SK-MEL-5 (cell line): ENCODE measurements at regions not wholly inside any gene's neighbourhood (a gene's known extent, or its start where the extent isn't known, plus 50 kb on each side); places are given as distances from the start of the nearest gene placed in this dataset.

Source experiments
- DNase-seq: peaks from one replicate; pipeline ENCODE4 v3.0.0-alpha.2; 2016; ENCODE audit warnings: low read depth, low spot score
- in situ Hi-C: cut with HindIII; loops from 2 replicates; pipeline ENCODE4 v1.10.0; 2016; ENCODE audit warnings: low sequenced_read_pairs, high pct_unique_total_duplicates, low pct_unique_long_range_greater_than_20kb

- in situ Hi-C loops = no loop called here
- peak; percentile 60 for DNase-seq
These were observed 250.7 kb upstream of the MON1B start for GRCh38 chr16:76940251-76940650.

GRCh38 chr16:76941113-76941512, 249.9 kb upstream of the MON1B start:
- no peak for DNase-seq
- in situ Hi-C loops = no loop called here

- in situ Hi-C loops = no loop called here
- no peak for DNase-seq
These were observed 248.9 kb upstream of the MON1B start for GRCh38 chr16:76942089-76942488.

GRCh38 chr16:76943921-76944320, 247.1 kb upstream of the MON1B start:
- in situ Hi-C loops = no loop called here

GRCh38 chr16:76946879-76947278, 244.1 kb upstream of the MON1B start:
- in situ Hi-C loops = no loop called here
- peak; percentile 68 for DNase-seq

More at GRCh38 chr16:76943921-76944320, 247.1 kb upstream of the MON1B start:
- DNase-seq = peak; percentile 65

GRCh38 chr16:76947749-76948148, 243.2 kb upstream of the MON1B start:
- in situ Hi-C loops = no loop called here
- DNase-seq = no peak

GRCh38 chr16:76955629-76956028, 235.4 kb upstream of the MON1B start:
- in situ Hi-C loops = no loop called here
- no peak for DNase-seq

GRCh38 chr16:76956394-76956793, 234.6 kb upstream of the MON1B start:
- no peak for DNase-seq
- in situ Hi-C loops = no loop called here

GRCh38 chr16:76956841-76957240, 234.1 kb upstream of the MON1B start:
- no peak for DNase-seq
- in situ Hi-C loops = no loop called here

- DNase-seq = no peak
- in situ Hi-C loops = no loop called here
These were observed 231.8 kb upstream of the MON1B start for GRCh38 chr16:76959166-76959565.

GRCh38 chr16:76963614-76964315, 227.2 kb upstream of the MON1B start:
- DNase-seq = no peak
- in situ Hi-C loops = no loop called here

- in situ Hi-C loops = no loop called here
- DNase-seq = no peak
These were observed 226.4 kb upstream of the MON1B start for GRCh38 chr16:76964464-76965154.

- in situ Hi-C loops = no loop called here
- DNase-seq = no peak
These were observed 220.8 kb upstream of the MON1B start for GRCh38 chr16:76970087-76970744.

- DNase-seq = no peak
- in situ Hi-C loops = no loop called here
These were observed 220.3 kb upstream of the MON1B start for GRCh38 chr16:76970745-76971099.

GRCh38 chr16:76976101-76976500, 214.9 kb upstream of the MON1B start:
- DNase-seq = no peak
- in situ Hi-C loops = no loop called here

- DNase-seq = no peak
- in situ Hi-C loops = no loop called here
These were observed 214.2 kb upstream of the MON1B start for GRCh38 chr16:76976756-76977155.

GRCh38 chr16:76984196-76984595, 206.8 kb upstream of the MON1B start:
- DNase-seq = no peak
- in situ Hi-C loops = no loop called here

- DNase-seq = no peak
- in situ Hi-C loops = no loop called here
These were observed 205.5 kb upstream of the MON1B start for GRCh38 chr16:76985392-76986045.
